ENCODE measurements at regions not wholly inside any gene's neighbourhood (a gene's known extent, or its start where the extent isn't known, plus 50 kb on each side); places are given as distances from the start of the nearest gene placed in this dataset.

DNA sequence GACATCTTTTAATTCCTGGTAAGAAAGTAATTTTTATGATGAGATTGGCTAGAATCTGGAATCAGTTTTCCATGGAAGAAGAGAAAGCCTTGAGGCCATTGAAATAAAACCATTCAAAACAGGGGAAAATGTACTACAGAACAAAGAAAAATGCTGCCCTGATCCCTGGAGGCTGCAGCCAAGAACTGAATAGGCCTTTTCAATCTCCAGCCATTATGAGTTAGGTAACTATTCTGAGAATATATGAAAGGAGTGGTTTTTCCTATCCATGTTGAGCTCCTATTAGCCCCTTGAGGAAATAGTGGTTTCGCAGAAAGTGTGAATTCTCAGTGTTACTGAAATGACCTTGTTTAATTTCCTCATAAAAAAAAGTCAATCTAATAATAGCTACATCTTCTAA lies 408.5 kb upstream of the GRAMD2B start:
- no peak overlapping the region for H3K4me3 ChIP-seq (ENCODE audit: low read depth, low read length)
- TF ChIP-seq, protein P1, sequence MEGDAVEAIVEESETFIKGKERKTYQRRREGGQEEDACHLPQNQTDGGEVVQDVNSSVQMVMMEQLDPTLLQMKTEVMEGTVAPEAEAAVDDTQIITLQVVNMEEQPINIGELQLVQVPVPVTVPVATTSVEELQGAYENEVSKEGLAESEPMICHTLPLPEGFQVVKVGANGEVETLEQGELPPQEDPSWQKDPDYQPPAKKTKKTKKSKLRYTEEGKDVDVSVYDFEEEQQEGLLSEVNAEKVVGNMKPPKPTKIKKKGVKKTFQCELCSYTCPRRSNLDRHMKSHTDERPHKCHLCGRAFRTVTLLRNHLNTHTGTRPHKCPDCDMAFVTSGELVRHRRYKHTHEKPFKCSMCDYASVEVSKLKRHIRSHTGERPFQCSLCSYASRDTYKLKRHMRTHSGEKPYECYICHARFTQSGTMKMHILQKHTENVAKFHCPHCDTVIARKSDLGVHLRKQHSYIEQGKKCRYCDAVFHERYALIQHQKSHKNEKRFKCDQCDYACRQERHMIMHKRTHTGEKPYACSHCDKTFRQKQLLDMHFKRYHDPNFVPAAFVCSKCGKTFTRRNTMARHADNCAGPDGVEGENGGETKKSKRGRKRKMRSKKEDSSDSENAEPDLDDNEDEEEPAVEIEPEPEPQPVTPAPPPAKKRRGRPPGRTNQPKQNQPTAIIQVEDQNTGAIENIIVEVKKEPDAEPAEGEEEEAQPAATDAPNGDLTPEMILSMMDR (conservative IDR thresholded peaks at IDR 0.05; ENCODE audit: low read depth, low read length) = no peak
- no peak for DNase-seq (ENCODE audit: low read depth)

DNA sequence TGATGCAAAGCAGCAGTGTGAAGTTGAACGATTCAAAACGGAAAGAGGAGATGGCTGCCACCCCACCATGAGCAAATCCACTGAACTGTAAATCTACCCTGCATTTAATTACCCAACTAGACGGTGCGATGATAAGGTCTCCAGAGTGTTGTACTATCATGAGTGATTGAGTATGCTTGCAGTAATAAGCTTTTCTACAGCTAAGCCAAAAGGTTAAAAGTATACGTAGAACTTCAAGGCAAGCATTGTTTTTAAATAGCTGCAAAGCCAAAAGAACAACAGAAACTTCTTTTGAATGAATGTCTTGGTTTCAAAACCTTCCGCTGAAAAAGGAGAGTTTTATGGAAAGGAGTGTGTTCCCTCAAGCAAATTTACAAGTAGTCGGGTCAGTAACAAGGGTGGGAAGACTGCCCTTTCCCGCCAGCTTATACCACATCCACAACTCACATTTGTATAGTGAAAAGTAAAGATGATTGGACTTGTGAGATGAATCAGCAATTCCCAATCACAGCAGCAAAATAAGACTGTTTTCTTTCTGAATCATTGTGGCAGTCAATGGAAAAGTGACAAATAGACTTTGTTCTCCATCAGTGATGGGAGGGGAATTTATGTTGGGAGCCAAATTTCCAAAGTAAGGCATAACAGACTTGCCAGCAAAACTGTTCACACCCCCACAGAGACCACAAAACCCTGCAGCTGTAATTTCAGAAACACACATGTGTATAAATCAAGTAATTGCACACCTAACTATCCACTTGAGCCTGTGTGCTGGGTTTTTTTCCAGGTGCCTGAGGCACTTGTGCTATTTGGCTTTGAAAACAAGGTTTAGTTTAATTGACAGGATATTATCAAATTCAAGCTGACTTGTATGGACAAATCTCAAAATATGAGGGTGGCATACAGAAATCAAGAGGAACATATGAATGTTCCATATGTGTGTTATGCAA lies 407.7 kb upstream of the GRAMD2B start:
- no peak overlapping the region for H3K4me3 ChIP-seq (ENCODE audit: low read depth, low read length)
- TF ChIP-seq, protein P1 (conservative IDR thresholded peaks at IDR 0.05; ENCODE audit: low read depth, low read length) = no peak
- peak; percentile 38 for DNase-seq (ENCODE audit: low read depth)

DNA sequence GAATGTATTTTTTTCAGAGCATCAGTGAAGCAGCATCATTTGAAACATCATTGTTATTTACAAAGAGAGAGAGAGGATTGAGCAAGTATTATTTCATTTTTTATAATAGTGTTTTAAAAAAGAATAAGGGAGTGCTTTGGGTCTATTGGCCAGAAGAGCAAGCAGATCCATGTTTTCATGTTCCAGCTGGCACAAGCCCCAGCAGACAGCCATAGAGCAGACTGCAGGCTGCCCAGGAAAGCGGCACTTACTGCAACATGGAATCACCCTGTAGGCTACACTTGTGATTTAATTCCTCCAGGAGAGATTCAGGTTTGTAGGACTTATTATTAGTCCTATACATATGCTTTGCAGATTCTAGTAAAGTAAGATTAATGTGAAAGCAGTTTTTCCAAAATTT lies 407.0 kb upstream of the GRAMD2B start:
- TF ChIP-seq, protein P1 (conservative IDR thresholded peaks at IDR 0.05; ENCODE audit: low read depth, low read length) = no peak
- DNase-seq (ENCODE audit: low read depth) = no peak
- H3K4me3 ChIP-seq (ENCODE audit: low read depth, low read length) = no peak overlapping the region

DNA sequence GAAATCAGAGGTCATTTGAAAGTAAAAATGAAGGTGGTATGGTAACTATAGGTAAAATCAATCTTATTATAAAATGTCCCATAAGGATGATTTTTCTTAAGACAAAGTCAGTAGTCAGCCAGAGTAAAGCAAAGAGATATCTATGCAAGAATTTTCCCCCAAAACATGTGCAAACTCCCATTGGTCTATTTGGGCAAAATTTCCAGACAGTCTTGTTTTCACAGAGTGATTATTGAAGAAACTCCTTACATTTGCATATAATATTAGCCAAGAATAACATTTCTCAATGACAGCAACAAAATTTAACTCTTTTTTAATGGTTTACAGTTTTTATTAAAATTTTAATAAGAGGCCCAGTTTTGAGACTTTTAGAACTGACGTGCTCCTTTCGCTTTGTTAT lies 406.1 kb upstream of the GRAMD2B start:
- no peak overlapping the region for H3K4me3 ChIP-seq (ENCODE audit: low read depth, low read length)
- TF ChIP-seq, protein P1 (conservative IDR thresholded peaks at IDR 0.05; ENCODE audit: low read depth, low read length) = no peak
- no peak for DNase-seq (ENCODE audit: low read depth)

DNA sequence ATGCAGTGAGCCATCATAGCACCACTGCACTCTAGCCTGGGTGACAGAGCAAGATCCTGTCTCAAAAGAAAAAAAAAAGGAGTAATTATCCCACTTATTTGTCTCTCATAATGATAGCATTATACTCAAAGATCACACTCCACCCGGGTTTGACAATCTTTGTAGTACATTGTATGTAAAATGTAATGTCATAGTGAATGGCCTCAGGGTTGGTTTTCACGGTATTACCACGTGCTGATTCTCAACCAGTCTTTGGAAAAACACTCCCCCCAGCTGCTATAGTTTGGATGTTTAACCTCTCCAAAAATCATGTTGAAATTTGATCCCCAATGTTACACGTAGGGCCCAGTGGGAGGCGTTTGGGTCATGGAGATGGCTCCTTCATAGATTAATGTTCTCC lies 402.4 kb upstream of the GRAMD2B start:
- no peak for DNase-seq (ENCODE audit: low read depth)
- TF ChIP-seq, protein P1 (conservative IDR thresholded peaks at IDR 0.05; ENCODE audit: low read depth, low read length) = no peak
- no peak overlapping the region for H3K4me3 ChIP-seq (ENCODE audit: low read depth, low read length)

DNA sequence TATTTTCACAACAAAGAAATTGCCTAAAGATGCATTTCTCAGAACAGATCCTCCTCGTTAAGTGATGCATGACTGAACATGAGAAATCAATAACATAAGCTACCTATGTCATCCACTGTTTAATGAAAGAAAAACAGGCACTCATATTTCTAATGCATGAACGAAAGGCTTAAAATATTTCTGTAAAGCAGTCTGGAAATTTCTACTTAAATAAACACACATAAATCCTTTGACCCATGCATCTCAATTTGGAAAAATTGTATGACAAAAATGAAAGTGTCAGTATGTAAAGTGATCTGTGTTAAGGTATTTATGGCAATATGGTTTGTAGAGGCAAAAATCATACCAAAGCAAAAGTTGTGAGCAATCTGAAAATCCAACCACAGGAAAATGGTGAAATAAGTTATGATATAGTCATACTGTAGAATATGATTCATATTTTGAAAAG lies 399.2 kb upstream of the GRAMD2B start:
- no peak for DNase-seq (ENCODE audit: low read depth)
- H3K4me3 ChIP-seq (ENCODE audit: low read depth, low read length) = no peak overlapping the region
- TF ChIP-seq, protein P1 (conservative IDR thresholded peaks at IDR 0.05; ENCODE audit: low read depth, low read length) = no peak

GRCh38 chr5:126027149-126027548 lies 396.1 kb upstream of the GRAMD2B start:
- DNase-seq (ENCODE audit: low read depth) = no peak
- TF ChIP-seq, protein P1 (conservative IDR thresholded peaks at IDR 0.05; ENCODE audit: low read depth, low read length) = no peak
- H3K4me3 ChIP-seq (ENCODE audit: low read depth, low read length) = no peak overlapping the region
